Endothelial cell of umbilical vein (primary cell): ENCODE measurements at regions not wholly inside any gene's neighbourhood (a gene's known extent, or its start where the extent isn't known, plus 50 kb on each side); places are given as distances from the start of the nearest gene placed in this dataset.

Experiments used
- JUN ChIP-seq: IDR thresholded peaks from 2 replicates; pipeline ENCODE4 v1.6.1; 2011; ENCODE audit warnings: borderline replicate concordance, low read depth; ENCODE audit not compliant: insufficient read length, insufficient read depth
- POLR2AphosphoS5 ChIP-seq: IDR thresholded peaks from 2 replicates; pipeline ENCODE4 v1.6.1; 2012; ENCODE audit warnings: low read depth, mild to moderate bottlenecking, control low read depth, low read length, moderate library complexity; ENCODE audit not compliant: insufficient read depth
- TF ChIP-seq, protein P1 (sequence below), 2 donors: IDR thresholded peaks; 1 replicate in 1 of 2; 2 replicates in 1 of 2; pipeline ENCODE4 v1.5.1; 2011; ENCODE audit warnings: low read length in 2 of 2, mild to moderate bottlenecking in 2 of 2, moderate library complexity in 2 of 2, control low read depth in 1 of 2, inconsistent platforms in 1 of 2, low read depth in 1 of 2; ENCODE audit not compliant: insufficient read depth in 1 of 2; ENCODE audit errors: extremely low read depth in 1 of 2

- TF ChIP-seq JUN (no peak), POLR2AphosphoS5 (no peak)
- TF ChIP-seq, protein P1, sequence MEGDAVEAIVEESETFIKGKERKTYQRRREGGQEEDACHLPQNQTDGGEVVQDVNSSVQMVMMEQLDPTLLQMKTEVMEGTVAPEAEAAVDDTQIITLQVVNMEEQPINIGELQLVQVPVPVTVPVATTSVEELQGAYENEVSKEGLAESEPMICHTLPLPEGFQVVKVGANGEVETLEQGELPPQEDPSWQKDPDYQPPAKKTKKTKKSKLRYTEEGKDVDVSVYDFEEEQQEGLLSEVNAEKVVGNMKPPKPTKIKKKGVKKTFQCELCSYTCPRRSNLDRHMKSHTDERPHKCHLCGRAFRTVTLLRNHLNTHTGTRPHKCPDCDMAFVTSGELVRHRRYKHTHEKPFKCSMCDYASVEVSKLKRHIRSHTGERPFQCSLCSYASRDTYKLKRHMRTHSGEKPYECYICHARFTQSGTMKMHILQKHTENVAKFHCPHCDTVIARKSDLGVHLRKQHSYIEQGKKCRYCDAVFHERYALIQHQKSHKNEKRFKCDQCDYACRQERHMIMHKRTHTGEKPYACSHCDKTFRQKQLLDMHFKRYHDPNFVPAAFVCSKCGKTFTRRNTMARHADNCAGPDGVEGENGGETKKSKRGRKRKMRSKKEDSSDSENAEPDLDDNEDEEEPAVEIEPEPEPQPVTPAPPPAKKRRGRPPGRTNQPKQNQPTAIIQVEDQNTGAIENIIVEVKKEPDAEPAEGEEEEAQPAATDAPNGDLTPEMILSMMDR (IDR thresholded peaks at IDR 0.05; ENCODE audit: extremely low read depth in 1 of 2, insufficient read depth in 1 of 2, low read depth in 1 of 2, low read length in 2 of 2) = no peak
Measured at GRCh38 chr4:28075401-28075956, 1214.8 kb downstream of the STIM2 start.
